ENCODE measurements at regions not wholly inside any gene's neighbourhood (a gene's known extent, or its start where the extent isn't known, plus 50 kb on each side); places are given as distances from the start of the nearest gene placed in this dataset.

GRCh38 chr11:26229257-26229656, 102.7 kb upstream of the ANO3 start:
- Histone ChIP-seq H3K9me2 (ENCODE audit: insufficient read depth) (no peaks in the 10 kb centered on the region; the same call in none of the 2 replicates), H2AFZ (no peak overlapping the region; the same call in 1 of the 2 replicates), H3K4me3 (no peak overlapping the region), H3K27ac (ENCODE audit: low read depth) (no peak overlapping the region), H3K4me2 (no peak overlapping the region), H3K36me3 (ENCODE audit: insufficient read depth) (no peaks in the 10 kb centered on the region), H3K4me1 (ENCODE audit: insufficient read depth) (no peaks in the 10 kb centered on the region), H3K27me3 (ENCODE audit: insufficient read depth) (no peaks in the 10 kb centered on the region), H3F3A (replicated peaks; ENCODE audit: low read depth) (no peaks in the 10 kb centered on the region), H4K20me1 (replicated peaks; ENCODE audit: insufficient read depth) (no peaks in the 10 kb centered on the region), H3K79me2 (replicated peaks; ENCODE audit: insufficient read depth) (no peaks in the 10 kb centered on the region)
- Mint-ChIP-seq H3K27ac (no peak overlapping the region), H3K9me3 (0 out of 3 replicates have a peak, but pooled peaks cover 3% of the 10 kb centered on the region), H3K27me3 (ENCODE audit: insufficient read depth, low read depth, poor library complexity) (peaks cover 2% of the 10 kb centered on the region), H3K4me1 (no peaks in the 10 kb centered on the region), H3K4me3 (no peak overlapping the region), H3K36me3 (ENCODE audit: low read depth) (no peaks in the 10 kb centered on the region)
- DNase-seq (ENCODE audit: low spot score), result no peak
- TF ChIP-seq EZH2 (IDR thresholded peaks at IDR 0.05; ENCODE audit: low read depth, unreplicated experiment), result no peak
- no peak for TF ChIP-seq ZNF331 (CRISPR knock-in tag; IDR thresholded peaks at IDR 0.05; ENCODE audit: low read depth)
- TF ChIP-seq EZH2phosphoT487 (IDR thresholded peaks at IDR 0.05; ENCODE audit: unreplicated experiment), result no peak
- no peak for TF ChIP-seq NANOG (IDR thresholded peaks at IDR 0.05; ENCODE audit: borderline replicate concordance)
- no peak for TF ChIP-seq ETS1 (IDR thresholded peaks at IDR 0.05)
- no peak for TF ChIP-seq CTCF (conservative IDR thresholded peaks at IDR 0.05; ENCODE audit: low read depth in 2 of 2)
- TF ChIP-seq ZNF462 (CRISPR knock-in tag; IDR thresholded peaks at IDR 0.05), result no peak
- TF ChIP-seq POLR2AphosphoS5 (IDR thresholded peaks at IDR 0.05; ENCODE audit: low read depth), result no peak
- no peak for TF ChIP-seq CREB1 (CRISPR knock-in tag; IDR thresholded peaks at IDR 0.05; ENCODE audit: low read depth)
- TF ChIP-seq REST (IDR thresholded peaks at IDR 0.05; ENCODE audit: unreplicated experiment), result no peak
- TF ChIP-seq JUNB (IDR thresholded peaks at IDR 0.05; ENCODE audit: unreplicated experiment), result no peak
- no peak for TF ChIP-seq STAT1 (IDR thresholded peaks at IDR 0.05; ENCODE audit: unreplicated experiment)
- no peak for ATAC-seq

Data from GM23338 (cell line).